ENCODE measurements at regions not wholly inside any gene's neighbourhood (a gene's known extent, or its start where the extent isn't known, plus 50 kb on each side); places are given as distances from the start of the nearest gene placed in this dataset.

DNA sequence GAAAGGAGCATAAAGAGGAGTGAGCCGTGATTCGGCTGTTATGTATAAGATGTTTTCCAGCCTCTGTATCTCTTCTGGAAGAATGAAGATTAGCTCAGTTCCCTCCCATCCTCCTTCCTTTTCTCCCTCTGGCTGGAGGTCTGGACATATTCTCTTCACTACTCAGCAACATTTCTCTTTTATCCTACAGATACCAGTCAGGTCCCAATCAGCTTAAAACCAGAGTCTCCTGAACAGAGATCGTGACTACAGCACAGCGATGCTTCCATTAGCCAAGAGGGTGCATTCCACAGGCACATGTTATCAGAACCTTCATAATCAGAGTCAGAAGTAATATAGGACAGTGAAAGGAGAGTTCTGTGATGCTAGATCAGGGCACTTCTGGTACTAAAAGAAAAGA is 133.9 kb upstream of the SOX4 start:
- TF ChIP-seq, protein P1, sequence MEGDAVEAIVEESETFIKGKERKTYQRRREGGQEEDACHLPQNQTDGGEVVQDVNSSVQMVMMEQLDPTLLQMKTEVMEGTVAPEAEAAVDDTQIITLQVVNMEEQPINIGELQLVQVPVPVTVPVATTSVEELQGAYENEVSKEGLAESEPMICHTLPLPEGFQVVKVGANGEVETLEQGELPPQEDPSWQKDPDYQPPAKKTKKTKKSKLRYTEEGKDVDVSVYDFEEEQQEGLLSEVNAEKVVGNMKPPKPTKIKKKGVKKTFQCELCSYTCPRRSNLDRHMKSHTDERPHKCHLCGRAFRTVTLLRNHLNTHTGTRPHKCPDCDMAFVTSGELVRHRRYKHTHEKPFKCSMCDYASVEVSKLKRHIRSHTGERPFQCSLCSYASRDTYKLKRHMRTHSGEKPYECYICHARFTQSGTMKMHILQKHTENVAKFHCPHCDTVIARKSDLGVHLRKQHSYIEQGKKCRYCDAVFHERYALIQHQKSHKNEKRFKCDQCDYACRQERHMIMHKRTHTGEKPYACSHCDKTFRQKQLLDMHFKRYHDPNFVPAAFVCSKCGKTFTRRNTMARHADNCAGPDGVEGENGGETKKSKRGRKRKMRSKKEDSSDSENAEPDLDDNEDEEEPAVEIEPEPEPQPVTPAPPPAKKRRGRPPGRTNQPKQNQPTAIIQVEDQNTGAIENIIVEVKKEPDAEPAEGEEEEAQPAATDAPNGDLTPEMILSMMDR (IDR thresholded peaks at IDR 0.05), result no peak
- no peak for TF ChIP-seq SIN3A (IDR thresholded peaks at IDR 0.05; ENCODE audit: borderline replicate concordance, insufficient read depth, low read depth, low read length)
- TF ChIP-seq, protein P2, sequence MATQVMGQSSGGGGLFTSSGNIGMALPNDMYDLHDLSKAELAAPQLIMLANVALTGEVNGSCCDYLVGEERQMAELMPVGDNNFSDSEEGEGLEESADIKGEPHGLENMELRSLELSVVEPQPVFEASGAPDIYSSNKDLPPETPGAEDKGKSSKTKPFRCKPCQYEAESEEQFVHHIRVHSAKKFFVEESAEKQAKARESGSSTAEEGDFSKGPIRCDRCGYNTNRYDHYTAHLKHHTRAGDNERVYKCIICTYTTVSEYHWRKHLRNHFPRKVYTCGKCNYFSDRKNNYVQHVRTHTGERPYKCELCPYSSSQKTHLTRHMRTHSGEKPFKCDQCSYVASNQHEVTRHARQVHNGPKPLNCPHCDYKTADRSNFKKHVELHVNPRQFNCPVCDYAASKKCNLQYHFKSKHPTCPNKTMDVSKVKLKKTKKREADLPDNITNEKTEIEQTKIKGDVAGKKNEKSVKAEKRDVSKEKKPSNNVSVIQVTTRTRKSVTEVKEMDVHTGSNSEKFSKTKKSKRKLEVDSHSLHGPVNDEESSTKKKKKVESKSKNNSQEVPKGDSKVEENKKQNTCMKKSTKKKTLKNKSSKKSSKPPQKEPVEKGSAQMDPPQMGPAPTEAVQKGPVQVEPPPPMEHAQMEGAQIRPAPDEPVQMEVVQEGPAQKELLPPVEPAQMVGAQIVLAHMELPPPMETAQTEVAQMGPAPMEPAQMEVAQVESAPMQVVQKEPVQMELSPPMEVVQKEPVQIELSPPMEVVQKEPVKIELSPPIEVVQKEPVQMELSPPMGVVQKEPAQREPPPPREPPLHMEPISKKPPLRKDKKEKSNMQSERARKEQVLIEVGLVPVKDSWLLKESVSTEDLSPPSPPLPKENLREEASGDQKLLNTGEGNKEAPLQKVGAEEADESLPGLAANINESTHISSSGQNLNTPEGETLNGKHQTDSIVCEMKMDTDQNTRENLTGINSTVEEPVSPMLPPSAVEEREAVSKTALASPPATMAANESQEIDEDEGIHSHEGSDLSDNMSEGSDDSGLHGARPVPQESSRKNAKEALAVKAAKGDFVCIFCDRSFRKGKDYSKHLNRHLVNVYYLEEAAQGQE (IDR thresholded peaks at IDR 0.05; ENCODE audit: insufficient read depth in 1 of 2, low read depth in 2 of 2, low read length in 1 of 2), result no peak
